H9 (cell line): ENCODE measurements at regions not wholly inside any gene's neighbourhood (a gene's known extent, or its start where the extent isn't known, plus 50 kb on each side); places are given as distances from the start of the nearest gene placed in this dataset.

Experiments used
- DNase-seq: peaks from one replicate; pipeline ENCODE4 v3.0.0-alpha.2; 2017
- H2AFZ ChIP-seq: one replicate; pipeline ENCODE4 v1.6.1; 2013; ENCODE audit warnings: mild to moderate bottlenecking, low read length, control low read depth, moderate library complexity
- H2AK5ac ChIP-seq: 2 replicates; pipeline ENCODE4 v1.6.1; 2013; ENCODE audit warnings: low read length, control low read depth, mixed read lengths; ENCODE audit not compliant: insufficient read length
- H2BK120ac ChIP-seq: one replicate; pipeline ENCODE4 v1.6.1; 2013; ENCODE audit warnings: low read depth, mild to moderate bottlenecking, low read length, control low read depth, inconsistent platforms; ENCODE audit not compliant: poor library complexity, severe bottlenecking
- H2BK12ac ChIP-seq: 2 replicates; pipeline ENCODE4 v1.6.1; 2013; ENCODE audit warnings: low read length, control low read depth, mixed read lengths, low read depth; ENCODE audit not compliant: insufficient read length
- H2BK15ac ChIP-seq: 2 replicates; pipeline ENCODE4 v1.6.1; 2013; ENCODE audit warnings: low read depth, low read length, control low read depth
- H2BK20ac ChIP-seq: one replicate; pipeline ENCODE4 v1.6.1; 2013; ENCODE audit warnings: low read depth, mild to moderate bottlenecking, low read length, control low read depth, inconsistent platforms; ENCODE audit not compliant: poor library complexity, severe bottlenecking
- H2BK5ac ChIP-seq: 2 replicates; pipeline ENCODE4 v1.6.1; 2013; ENCODE audit warnings: low read length, control low read depth, mixed read lengths; ENCODE audit not compliant: insufficient read length
- H3K14ac ChIP-seq: 2 replicates; pipeline ENCODE4 v1.6.1; 2013; ENCODE audit warnings: low read length, control low read depth; ENCODE audit not compliant: insufficient read depth
- H3K18ac ChIP-seq: 2 replicates; pipeline ENCODE4 v1.6.1; 2013; ENCODE audit warnings: low read depth, mild to moderate bottlenecking, mixed read lengths, low read length, control low read depth; ENCODE audit not compliant: insufficient read length
- H3K23ac ChIP-seq: 2 replicates; pipeline ENCODE4 v1.6.1; 2013; ENCODE audit warnings: low read length, control low read depth, mixed read lengths, low read depth; ENCODE audit not compliant: insufficient read length
- H3K23me2 ChIP-seq: 2 replicates; pipeline ENCODE4 v1.6.1; 2013; ENCODE audit warnings: low read depth, mild to moderate bottlenecking, mixed read lengths, low read length, control low read depth; ENCODE audit not compliant: insufficient read length, poor library complexity, severe bottlenecking
- H3K27ac ChIP-seq: 2 replicates; pipeline ENCODE4 v1.5.1; 2013; ENCODE audit warnings: low read length, control low read depth, mixed read lengths, low read depth; ENCODE audit not compliant: insufficient read length
- H3K27me3 ChIP-seq: 2 replicates; pipeline ENCODE4 v1.6.1; 2013; ENCODE audit warnings: low read length, control low read depth, inconsistent platforms; ENCODE audit not compliant: insufficient read depth
- H3K4ac ChIP-seq: 2 replicates; pipeline ENCODE4 v1.6.1; 2013; ENCODE audit warnings: low read depth, mild to moderate bottlenecking, control low read depth, inconsistent platforms, low read length, moderate library complexity
- H3K4me1 ChIP-seq: 2 replicates; pipeline ENCODE4 v1.6.1; 2013; ENCODE audit warnings: low read length, control low read depth, inconsistent platforms; ENCODE audit not compliant: insufficient read depth
- H3K4me2 ChIP-seq: 2 replicates; pipeline ENCODE4 v1.6.1; 2013; ENCODE audit warnings: low read length, control low read depth, mixed read lengths; ENCODE audit not compliant: insufficient read length, insufficient read depth
- H3K56ac ChIP-seq: 2 replicates; pipeline ENCODE4 v1.6.1; 2013; ENCODE audit warnings: low read depth, mild to moderate bottlenecking, mixed read lengths, low read length, control low read depth; ENCODE audit not compliant: insufficient read length
- H3K79me1 ChIP-seq: 2 replicates; pipeline ENCODE4 v1.6.1; 2013; ENCODE audit warnings: low read depth, mild to moderate bottlenecking, moderate library complexity, low read length, control low read depth, inconsistent platforms; ENCODE audit not compliant: insufficient read depth, poor library complexity, severe bottlenecking
- H3K79me2 ChIP-seq: 2 replicates; pipeline ENCODE4 v1.6.1; 2013; ENCODE audit warnings: low read length, control low read depth, inconsistent platforms; ENCODE audit not compliant: insufficient read depth
- H3K9ac ChIP-seq: 2 replicates; pipeline ENCODE4 v1.6.1; 2013; ENCODE audit warnings: low read length, control low read depth, mixed read lengths; ENCODE audit not compliant: insufficient read length; ENCODE audit errors: extremely low read depth
- H3K9me3 ChIP-seq: one replicate; pipeline ENCODE4 v1.6.1; 2013; ENCODE audit warnings: low read depth, low read length, inconsistent platforms; ENCODE audit not compliant: control insufficient read depth
- H3T11ph ChIP-seq: one replicate; pipeline ENCODE4 v1.6.1; 2013; ENCODE audit warnings: mild to moderate bottlenecking, low read length, control low read depth, inconsistent platforms
- H4K20me1 ChIP-seq: one replicate; pipeline ENCODE4 v1.6.1; 2013; ENCODE audit not compliant: control insufficient read depth, insufficient read length, insufficient read depth
- H4K5ac ChIP-seq: 2 replicates; pipeline ENCODE4 v1.6.1; 2013; ENCODE audit warnings: low read depth, mild to moderate bottlenecking, mixed read lengths, low read length, control low read depth; ENCODE audit not compliant: insufficient read length
- H4K8ac ChIP-seq: replicated peaks from 2 replicates; pipeline ENCODE4 v1.6.1; 2013; ENCODE audit warnings: low read length, control low read depth, mixed read lengths, low read depth; ENCODE audit not compliant: insufficient read length
- H4K91ac ChIP-seq: 2 replicates; pipeline ENCODE4 v1.6.1; 2013; ENCODE audit warnings: low read depth, mild to moderate bottlenecking, moderate library complexity, mixed read lengths, low read length, control low read depth; ENCODE audit not compliant: insufficient read length
- H3K27ac Mint-ChIP-seq, 3 experiments: 2 replicates in 2 of 3; 3 replicates in 1 of 3; pipeline ENCODE4 v1.8.0; 2020 to 2021; ENCODE audit warnings: mixed read lengths in 3 of 3, mild to moderate bottlenecking in 1 of 3, moderate library complexity in 1 of 3
- H3K27me3 Mint-ChIP-seq: 2 replicates; pipeline ENCODE4 v1.8.0; 2021; ENCODE audit warnings: low read depth, mild to moderate bottlenecking, moderate library complexity, mixed read lengths
- H3K36me3 Mint-ChIP-seq, 3 experiments: 2 replicates in 2 of 3; 3 replicates in 1 of 3; pipeline ENCODE4 v1.8.0; 2020 to 2021; ENCODE audit warnings: low read depth in 3 of 3, mixed read lengths in 3 of 3; ENCODE audit not compliant: insufficient read depth in 1 of 3
- H3K4me1 Mint-ChIP-seq, 2 experiments: 2 replicates each; pipeline ENCODE4 v1.8.0; 2020; ENCODE audit warnings: mixed read lengths in 2 of 2
- H3K4me3 Mint-ChIP-seq, 2 experiments: 2 replicates in 1 of 2; 3 replicates in 1 of 2; pipeline ENCODE4 v1.8.0; 2020 to 2021; ENCODE audit warnings: mild to moderate bottlenecking in 2 of 2, mixed read lengths in 2 of 2, moderate library complexity in 1 of 2
- H3K9me3 Mint-ChIP-seq, 2 experiments: 2 replicates in 1 of 2; 3 replicates in 1 of 2; pipeline ENCODE4 v1.8.0; 2020; ENCODE audit warnings: mild to moderate bottlenecking in 2 of 2, mixed read lengths in 2 of 2, moderate library complexity in 1 of 2
- CTCF ChIP-seq: fragments of 200-600 bp; sonication (generic); conservative IDR thresholded peaks from 3 replicates; pipeline ENCODE4 v1.8.0; 2021; ENCODE audit warnings: antibody characterized with exemption, mild to moderate bottlenecking
- WGBS: extraction: QIAGEN DNeasy Blood & Tissue Kit; methylation state at CpG from one replicate; pipeline ENCODE4 v1.1.7; 2013; ENCODE audit warnings: missing lambda C conversion rate, low lambda C conversion rate, mixed read lengths; ENCODE audit not compliant: insufficient read length; ENCODE audit errors: extremely low coverage; 5-methylcytosine and 5-hydroxymethylcytosine counted together

- Histone ChIP-seq H4K91ac (no peak overlapping the region), H3K79me2 (no peaks in the 10 kb centered on the region), H2BK5ac (no peak overlapping the region), H3K14ac (no peak overlapping the region), H2BK12ac (no peak overlapping the region), H3K4me1 (no peaks in the 10 kb centered on the region), H3K9me3 (no peaks in the 10 kb centered on the region), H3K4me2 (no peak overlapping the region), H3K56ac (no peak overlapping the region), H2AFZ (no peak overlapping the region), H3K27me3 (no peaks in the 10 kb centered on the region), H2BK120ac (no peak overlapping the region), H3K27ac (no peak overlapping the region), H2BK15ac (no peak overlapping the region), H3T11ph (no peak overlapping the region), H2BK20ac (no peak overlapping the region), H3K18ac (no peak overlapping the region), H3K23me2 (no peaks in the 10 kb centered on the region), H3K23ac (no peak overlapping the region), H2AK5ac (no peak overlapping the region), H4K20me1 (no peaks in the 10 kb centered on the region), H3K9ac (no peak overlapping the region), H3K4ac (no peak overlapping the region), H4K8ac (no peak overlapping the region), H4K5ac (no peak overlapping the region), H3K79me1 (no peaks in the 10 kb centered on the region)
- no peak overlapping the region for H3K27ac Mint-ChIP-seq
- peaks cover 3 to 5% of the 10 kb centered on the region in 2 experiments; a peak in 3 of 5 replicates for H3K9me3 Mint-ChIP-seq
- no peaks in the 10 kb centered on the region for H3K36me3 Mint-ChIP-seq
- no peak for DNase-seq
- no peaks in the 10 kb centered on the region for H3K27me3 Mint-ChIP-seq
- no peak overlapping the region for H3K4me3 Mint-ChIP-seq
- no CpG with 5 or more reads among the region's 4 CpGs for WGBS
- TF ChIP-seq CTCF = no peak
- peaks cover 2 to 10% of the 10 kb centered on the region in 2 experiments; a peak in 2 of 4 replicates for H3K4me1 Mint-ChIP-seq
Observed at GRCh38 chr9:2332663-2333062, 288.9 kb upstream of the VLDLR start.
